SK-N-MC (cell line): ENCODE measurements at regions not wholly inside any gene's neighbourhood (a gene's known extent, or its start where the extent isn't known, plus 50 kb on each side); places are given as distances from the start of the nearest gene placed in this dataset.

Experiments used
- EZH2 ChIP-seq: fragments of 200-600 bp; sonication (generic); IDR thresholded peaks from one replicate; pipeline ENCODE4 v1.6.1; 2017; ENCODE audit warnings: antibody characterized with exemption
- POLR2AphosphoS5 ChIP-seq: IDR thresholded peaks from 2 replicates; pipeline ENCODE4 v1.6.1; 2012; ENCODE audit warnings: mild to moderate bottlenecking, low read depth, low read length, borderline replicate concordance

DNA sequence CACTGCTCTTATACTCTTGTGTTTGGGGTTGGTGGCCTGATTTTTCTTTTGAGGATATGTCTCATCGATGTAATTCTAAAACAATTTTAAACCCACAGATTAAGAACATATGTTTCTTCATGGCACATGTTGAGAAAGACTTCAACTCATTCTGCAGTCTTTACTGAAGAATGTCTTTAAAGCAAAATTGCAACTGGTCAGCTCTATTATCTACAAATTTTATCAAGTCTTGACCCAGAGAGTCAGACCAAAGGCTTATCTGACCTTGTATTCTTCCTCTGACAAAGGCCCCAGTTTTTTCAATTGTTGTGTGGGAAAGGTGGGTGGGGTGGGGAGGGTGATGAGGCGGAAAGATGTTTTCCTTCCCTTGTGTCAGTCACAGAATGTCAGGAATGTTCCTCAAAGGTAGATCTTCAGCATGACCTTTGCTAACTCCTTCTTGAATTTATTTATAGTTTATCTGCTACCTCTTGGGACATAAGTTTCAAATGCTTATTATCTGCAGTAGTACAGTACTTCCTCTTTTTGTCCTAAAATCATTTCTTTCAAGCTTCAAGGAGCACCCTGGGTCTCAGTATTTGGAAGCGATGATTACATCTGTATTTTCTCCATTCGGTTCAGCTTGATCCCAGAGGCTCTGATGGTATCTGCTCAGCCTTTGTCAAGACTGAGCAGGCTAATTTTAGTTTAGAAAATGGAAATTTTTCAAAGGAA is 63.2 kb upstream of the TIAM2 start:
- no peak for TF ChIP-seq POLR2AphosphoS5
- TF ChIP-seq EZH2: no peak
